ENCODE measurements at regions not wholly inside any gene's neighbourhood (a gene's known extent, or its start where the extent isn't known, plus 50 kb on each side); places are given as distances from the start of the nearest gene placed in this dataset.
"Not testable (repeated sequence)": the region's sequence is repeated elsewhere in the genome, so short reads cannot be mapped to it uniquely, and the experiment has no call there.

GRCh38 chr2:15816674-15817406 is 123.5 kb upstream of the MYCN start:
- no peak for DNase-seq (ENCODE audit: low read depth in 3 of 3, low spot score in 2 of 3)

DNA sequence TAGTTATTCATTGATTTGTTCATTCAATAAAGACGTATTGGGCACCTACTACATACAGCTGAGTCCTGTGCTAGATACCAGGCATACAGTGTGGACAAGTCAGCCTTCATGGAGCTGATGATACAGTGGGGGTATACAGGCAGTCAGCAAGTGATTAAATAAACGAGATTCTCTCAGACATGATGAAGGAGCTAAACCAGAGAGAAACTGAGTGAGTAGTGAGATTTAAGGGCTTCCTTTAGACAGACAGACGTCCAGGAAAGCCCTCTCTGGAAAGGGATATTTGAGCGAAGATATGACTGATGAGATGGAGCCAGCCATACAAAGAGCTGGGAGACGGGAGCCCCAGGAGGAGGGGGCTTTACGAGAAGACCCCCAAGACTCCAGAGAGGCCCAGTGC is 122.6 kb upstream of the MYCN start:
- DNase-seq (ENCODE audit: low read depth in 3 of 3, low spot score in 2 of 3): no peak

DNA sequence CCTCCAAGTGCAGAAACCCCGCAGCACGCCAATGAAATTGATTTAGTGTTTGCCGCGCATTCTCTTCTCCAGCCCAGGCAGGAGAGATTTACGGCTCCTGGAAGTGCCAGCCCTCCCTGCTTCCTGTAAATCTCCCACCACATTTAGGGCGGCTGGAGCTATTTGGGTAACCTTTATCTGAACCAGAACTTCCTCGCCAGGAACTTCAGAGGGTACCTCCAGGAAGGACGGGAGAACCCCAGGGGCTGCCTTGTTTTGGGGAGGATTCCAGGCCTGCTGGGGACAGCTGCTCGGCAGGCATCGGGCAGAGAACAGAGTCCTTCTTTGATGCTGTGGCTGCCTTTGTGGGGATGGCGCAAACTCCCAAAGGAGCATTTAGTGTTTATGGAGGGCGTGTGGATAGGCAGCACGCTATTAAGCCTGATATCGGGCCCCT is 122.0 kb upstream of the MYCN start:
- peak in 2 of 3 donors; percentile 76 to 85 for DNase-seq (ENCODE audit: low read depth in 3 of 3, low spot score in 2 of 3)

DNA sequence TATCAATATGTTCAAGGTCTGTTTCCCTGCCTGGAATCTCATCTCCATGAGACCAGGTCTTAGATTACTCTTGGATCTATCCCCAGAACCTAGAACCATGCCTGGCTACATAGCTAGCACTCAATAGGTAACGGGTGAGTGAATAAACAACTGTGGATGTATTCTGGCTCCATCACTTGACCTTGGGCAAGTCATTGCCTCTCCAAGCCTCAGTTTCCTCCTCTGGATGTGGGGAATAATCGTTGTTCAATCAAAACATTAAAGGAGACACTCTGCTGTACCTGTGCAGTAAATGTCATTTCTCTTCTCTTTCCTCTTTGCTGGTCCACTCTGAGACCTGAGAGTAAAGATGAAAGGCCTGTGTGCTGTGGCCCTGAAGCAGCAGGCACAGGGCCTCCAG is 121.5 kb upstream of the MYCN start:
- DNase-seq (ENCODE audit: low read depth in 3 of 3, low spot score in 2 of 3): no peak

DNA sequence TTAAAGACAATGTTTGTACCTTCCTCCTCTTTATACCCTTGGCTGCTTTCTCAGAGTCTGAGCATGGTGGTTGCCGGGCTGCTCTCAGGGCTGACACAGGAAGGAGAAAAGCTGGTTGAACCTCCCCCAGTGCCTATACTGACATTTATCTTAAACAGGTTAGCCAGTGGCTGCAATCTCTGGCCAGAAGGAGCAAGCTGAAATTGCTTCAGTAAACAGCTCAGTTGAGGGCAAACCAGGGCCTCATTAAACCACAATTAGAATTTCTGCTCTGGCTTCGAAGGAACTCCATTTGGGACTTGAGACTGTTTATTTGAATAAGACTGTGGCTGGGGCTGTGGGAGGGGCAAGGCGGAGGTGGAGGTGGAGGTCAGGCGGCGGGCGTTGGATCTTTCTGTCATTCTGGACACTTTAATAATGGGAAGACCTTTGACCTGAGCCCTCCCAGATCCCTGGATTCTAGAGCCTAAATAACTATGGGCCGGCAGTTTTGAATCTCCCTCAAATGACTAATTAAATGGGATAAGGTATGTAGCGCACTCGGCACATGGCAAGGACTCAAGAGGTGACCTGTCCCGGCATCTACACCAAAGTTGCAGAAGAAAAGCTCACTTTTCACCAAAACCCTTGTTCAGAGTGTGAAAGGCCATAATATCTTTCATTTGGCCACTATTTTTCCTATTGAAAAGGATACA is 120.6 kb upstream of the MYCN start:
- DNase-seq (ENCODE audit: low read depth in 3 of 3, low spot score in 2 of 3): no peak

DNA sequence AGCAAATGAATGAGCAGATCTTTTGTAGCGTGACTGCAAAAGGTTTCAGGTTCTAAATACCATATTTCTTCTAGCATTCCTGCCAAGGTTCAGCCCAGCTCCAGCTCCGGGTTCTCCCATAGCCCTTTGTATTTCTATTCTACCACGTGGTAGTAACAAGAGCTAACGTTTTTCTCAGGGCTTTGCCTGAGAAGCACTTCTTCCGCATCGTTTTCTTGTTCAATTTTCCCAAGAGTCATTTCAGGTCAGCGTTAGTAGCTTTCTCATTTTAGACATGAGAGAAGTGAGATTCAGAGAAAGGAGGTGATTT is 120.1 kb upstream of the MYCN start:
- DNase-seq (ENCODE audit: low read depth in 3 of 3, low spot score in 2 of 3): no peak

DNA sequence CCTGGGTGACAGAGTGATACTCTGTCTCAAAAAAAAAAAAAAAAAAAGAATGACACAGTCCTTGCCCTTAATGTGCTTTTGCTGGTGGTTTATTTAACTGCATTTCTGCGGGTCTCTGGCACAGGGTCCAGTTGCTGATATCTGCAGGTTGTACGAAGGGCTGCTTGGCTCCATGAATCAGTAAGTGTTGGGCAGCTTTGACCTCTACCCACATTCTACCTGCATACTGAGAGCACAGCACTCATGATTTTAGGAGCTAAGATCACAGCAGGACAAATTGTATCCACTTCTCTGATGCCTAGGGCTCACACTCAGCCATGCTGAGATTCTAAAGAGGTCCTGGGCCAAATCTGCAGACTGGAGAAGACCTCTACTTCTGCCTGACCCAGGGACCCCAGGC is 119.4 kb upstream of the MYCN start:
- DNase-seq (ENCODE audit: low read depth in 3 of 3, low spot score in 2 of 3): no peak

DNA sequence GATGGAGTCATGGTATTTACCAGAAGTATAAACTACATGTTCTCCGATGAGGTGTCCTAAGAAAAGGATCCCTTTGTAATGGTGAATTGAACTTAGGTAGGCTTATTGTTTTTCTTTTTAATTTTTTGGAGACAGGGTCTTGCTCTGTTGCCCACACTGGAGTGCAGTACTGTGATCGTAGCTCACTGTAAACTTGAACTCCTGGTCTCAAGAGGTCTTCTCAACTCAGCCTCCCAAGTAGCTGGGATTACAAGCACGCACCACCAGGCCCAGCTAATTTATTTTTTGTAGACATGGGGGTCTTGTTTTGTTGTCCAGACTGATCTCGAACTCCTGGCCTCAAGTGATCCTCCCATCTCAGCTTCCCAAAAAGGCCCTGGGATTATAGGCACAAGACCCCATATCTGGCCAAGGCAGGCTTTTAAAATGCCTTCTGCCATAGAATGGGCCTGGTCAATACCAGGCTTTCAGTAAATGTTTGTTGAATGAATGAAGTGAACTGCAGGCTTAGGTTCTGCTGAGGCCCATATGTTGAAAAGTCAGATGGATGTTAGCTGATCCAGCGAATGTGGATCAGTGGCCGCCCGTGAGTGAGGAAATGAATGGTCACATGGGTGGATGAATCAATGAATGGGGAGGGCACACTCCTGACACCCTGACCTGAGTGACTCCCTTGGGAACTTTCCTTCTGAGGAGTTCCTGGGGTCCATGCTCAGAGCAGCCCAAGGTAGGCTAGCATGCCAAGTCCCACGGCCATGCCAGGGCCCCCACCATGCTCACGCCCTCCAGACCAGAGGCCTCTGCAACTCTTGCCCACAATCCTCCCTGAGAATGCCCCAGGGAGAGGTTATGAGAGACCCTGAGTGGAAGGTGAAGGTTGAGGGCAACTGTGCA is 118.0 kb upstream of the MYCN start:
- no peak for DNase-seq (ENCODE audit: low read depth in 3 of 3, low spot score in 2 of 3)

GRCh38 chr2:15823459-15824396 is 116.6 kb upstream of the MYCN start:
- no peak for DNase-seq (ENCODE audit: low read depth in 3 of 3, low spot score in 2 of 3)

DNA sequence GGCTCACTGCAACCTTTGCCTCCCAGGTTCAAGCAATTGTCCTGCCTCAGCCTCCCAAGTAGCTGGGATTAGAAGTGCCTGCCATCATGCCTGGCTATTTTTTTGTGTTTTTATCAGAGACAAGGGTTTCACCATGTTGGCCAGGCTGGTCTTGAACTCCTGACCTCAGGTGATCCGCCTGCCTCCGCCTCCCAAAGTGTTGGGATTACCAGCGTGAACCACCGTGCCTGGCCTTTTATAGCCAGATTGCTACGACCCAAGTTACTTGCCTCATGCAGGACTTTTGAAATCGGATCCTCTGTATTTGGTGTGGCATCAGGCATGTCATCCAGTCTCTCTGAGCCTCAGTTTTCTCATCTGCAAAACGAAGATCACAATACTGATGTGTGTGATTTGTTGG is 115.9 kb upstream of the MYCN start:
- DNase-seq (ENCODE audit: low read depth in 3 of 3, low spot score in 2 of 3): not testable (repeated sequence)

- DNase-seq (ENCODE audit: low read depth in 3 of 3, low spot score in 2 of 3): no peak
Measured at GRCh38 chr2:15825276-15825980, 114.9 kb upstream of the MYCN start.

DNA sequence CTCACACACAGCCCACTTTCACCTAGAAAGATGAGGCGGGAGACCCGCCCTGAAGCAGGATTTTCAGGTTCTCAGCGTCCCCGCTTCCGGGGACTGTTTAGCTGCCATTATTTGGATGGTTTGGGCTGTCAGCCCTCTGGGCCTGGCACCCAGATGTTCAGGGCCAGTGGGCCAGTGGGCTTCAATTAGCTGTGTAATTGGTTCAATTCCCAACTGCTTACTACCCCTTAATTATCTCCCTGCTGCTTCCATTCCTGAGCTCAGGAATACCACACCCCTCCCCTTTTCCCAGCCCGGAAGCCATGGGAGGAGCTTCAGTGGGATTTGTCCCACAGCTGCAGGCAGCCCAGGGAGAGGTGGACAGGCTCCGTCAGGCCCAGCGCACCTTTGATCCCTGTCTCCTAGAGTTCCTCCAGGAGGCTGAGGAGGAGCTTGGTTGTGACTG is 114.1 kb upstream of the MYCN start:
- no peak for DNase-seq (ENCODE audit: low read depth in 3 of 3, low spot score in 2 of 3)

GRCh38 chr2:15827001-15827400 is 113.3 kb upstream of the MYCN start:
- no peak for DNase-seq (ENCODE audit: low read depth in 3 of 3, low spot score in 2 of 3)

GRCh38 chr2:15828576-15828975 is 111.8 kb upstream of the MYCN start:
- DNase-seq (ENCODE audit: low read depth in 3 of 3, low spot score in 2 of 3): no peak

DNA sequence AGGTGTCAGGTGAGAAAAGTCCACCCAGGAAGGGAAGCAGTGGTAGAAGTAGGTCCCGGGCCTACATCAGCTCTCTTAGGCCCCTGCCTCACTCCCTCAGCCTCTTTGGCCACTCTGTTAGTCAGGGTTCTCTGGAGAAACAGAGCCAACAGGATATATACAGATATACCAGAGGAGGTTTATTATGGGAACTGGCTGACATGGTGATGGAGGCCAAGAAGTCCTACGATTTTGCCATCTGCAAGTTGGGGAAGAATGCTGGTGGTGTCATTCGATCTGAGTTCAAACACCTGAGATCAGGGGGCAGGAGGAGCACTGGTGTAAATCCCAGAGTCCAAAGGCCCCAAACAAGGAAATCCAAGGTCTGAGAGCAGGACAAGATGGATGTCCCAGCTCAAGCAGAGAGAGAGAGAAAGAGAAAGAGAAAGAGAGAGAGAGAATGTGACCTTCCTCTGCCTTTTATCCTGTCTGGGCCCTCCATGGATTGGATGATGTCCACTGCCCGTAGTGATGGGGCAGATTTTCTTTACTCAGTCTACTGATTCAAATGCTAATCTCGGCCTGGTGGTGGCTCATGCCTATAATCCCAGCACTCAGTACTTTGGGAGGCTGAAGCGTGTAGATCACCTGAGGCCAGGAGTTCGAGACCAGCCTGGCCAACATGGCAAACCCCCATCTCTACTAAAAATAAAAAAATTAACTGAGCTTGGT is 111.1 kb upstream of the MYCN start:
- DNase-seq (ENCODE audit: low read depth in 3 of 3, low spot score in 2 of 3): no peak

- DNase-seq (ENCODE audit: low read depth in 3 of 3, low spot score in 2 of 3): no peak
Measured at GRCh38 chr2:15829985-15830384, 110.4 kb upstream of the MYCN start.

DNA sequence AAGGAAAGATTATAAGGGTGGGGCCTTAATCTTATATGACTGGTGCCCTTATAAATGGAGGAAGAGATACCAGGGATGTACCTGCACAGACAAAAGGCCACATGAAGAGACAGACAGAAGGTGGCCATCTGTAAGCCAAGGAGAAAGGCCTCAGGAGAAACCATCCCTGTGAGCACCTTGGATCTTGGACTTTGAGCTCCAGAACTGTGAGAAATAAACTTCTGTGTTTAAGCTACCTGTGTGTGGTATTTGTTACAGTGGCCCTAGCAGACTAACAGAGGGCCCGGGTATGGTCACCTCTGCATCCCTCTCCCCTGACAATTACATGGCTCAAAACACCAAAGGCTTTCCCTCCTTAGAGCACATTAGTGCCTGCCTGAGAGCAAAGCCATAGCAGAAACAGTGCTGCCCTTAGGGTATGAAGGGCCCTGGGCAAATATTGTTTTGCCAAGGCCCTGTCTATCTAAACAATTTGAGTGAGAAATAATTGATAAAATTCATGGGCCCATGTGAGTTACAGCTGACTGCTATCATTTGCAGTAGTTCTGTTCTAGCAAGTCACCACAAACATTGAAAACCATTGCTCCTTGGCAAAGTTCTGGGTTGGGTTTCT is 109.3 kb upstream of the MYCN start:
- no peak for DNase-seq (ENCODE audit: low read depth in 3 of 3, low spot score in 2 of 3)

GRCh38 chr2:15832030-15832709 is 108.2 kb upstream of the MYCN start:
- DNase-seq (ENCODE audit: low read depth in 3 of 3, low spot score in 2 of 3): no peak

Data from right renal cortex interstitium (tissue), 3 donors.